GM12878 (cell line): ENCODE measurements at regions not wholly inside any gene's neighbourhood (a gene's known extent, or its start where the extent isn't known, plus 50 kb on each side); places are given as distances from the start of the nearest gene placed in this dataset.

Experiments used
- ATAC-seq: fragments of 200-7000 bp; cut with Tn5 transposase; 3 replicates; pipeline ENCODE4 v1.9.1; 2020; ENCODE audit warnings: mild to moderate bottlenecking, moderate library complexity
- BruUV-seq: library from RNA; stranded (reverse); fragments of 400-500 nt; replicated peaks from 2 replicates; lab custom pipeline; 2021; lab: Mats Ljungman, UMichigan
- CTCF ChIA-PET: fragments of 300-600 bp; sonication (Branson Sonifier 250); formaldehyde crosslinking; extraction: SDS; loops from one replicate; lab custom pipeline; 2021; ENCODE audit warnings: inconsistent platforms; lab: Yijun Ruan, JAX
- POLR2A ChIA-PET: fragments of 350-600 bp; formaldehyde crosslinking; extraction: SDS; loops from one replicate; lab custom pipeline; 2021; ENCODE audit warnings: inconsistent platforms; lab: Charles Lee
- RAD21 ChIA-PET: fragments of 300-600 bp; sonication (Branson Sonifier 250); formaldehyde crosslinking; loops from one replicate; lab custom pipeline; 2023; ENCODE audit warnings: antibody characterized with exemption; ENCODE audit not compliant: unreplicated experiment; lab: Charles Lee
- SMC1A ChIA-PET: fragments of 300-600 bp; sonication (Branson Sonifier 250); formaldehyde crosslinking; loops from one replicate; lab custom pipeline; 2023; ENCODE audit not compliant: unreplicated experiment, uncharacterized antibody; lab: Charles Lee
- DNase-seq: peaks from one replicate; pipeline ENCODE4 v3.0.0-alpha.2; 2011; ENCODE audit warnings: low read depth, low spot score
- FAIRE-seq: peaks from 3 replicates; lab custom pipeline; 2011; peaks lifted over from hg19 to GRCh38; lab: Jason Lieb, UNC
- H2AFZ ChIP-seq: 2 replicates; pipeline ENCODE4 v1.6.0; 2011; ENCODE audit warnings: low read depth, low read length, control low read depth; ENCODE audit not compliant: control insufficient read depth
- H3K27ac ChIP-seq: 2 replicates; pipeline ENCODE4 v1.5.1; 2011; ENCODE audit warnings: control low read depth; ENCODE audit not compliant: control insufficient read depth, insufficient read depth
- H3K27me3 ChIP-seq, 2 experiments: replicated peaks in 1 of 2; 2 replicates each; pipeline versions ENCODE4 v1.6.0 to v1.6.1; 2011; ENCODE audit warnings: low read length in 1 of 2; ENCODE audit not compliant: control insufficient read depth in 2 of 2, insufficient read depth in 2 of 2
- H3K36me3 ChIP-seq, 2 experiments: 2 replicates each; pipeline ENCODE4 v1.5.1; 2011; ENCODE audit warnings: low read length in 1 of 2; ENCODE audit not compliant: control insufficient read depth in 2 of 2, insufficient read depth in 2 of 2
- H3K4me1 ChIP-seq: 2 replicates; pipeline ENCODE4 v1.6.1; 2011; ENCODE audit warnings: mild to moderate bottlenecking, low read length, moderate library complexity, mixed read lengths; ENCODE audit not compliant: control insufficient read depth, insufficient read depth
- H3K4me2 ChIP-seq: 2 replicates; pipeline ENCODE4 v1.6.0; 2011; ENCODE audit warnings: control low read depth; ENCODE audit not compliant: control insufficient read depth, insufficient read depth
- H3K4me3 ChIP-seq: fragments of 200-600 bp; sonication (generic); 2 replicates; pipeline ENCODE4 v1.5.1; 2016
- H3K79me2 ChIP-seq: 2 replicates; pipeline ENCODE4 v1.6.0; 2011; ENCODE audit warnings: low read length; ENCODE audit not compliant: control insufficient read depth, insufficient read depth
- H3K9ac ChIP-seq: 2 replicates; pipeline ENCODE4 v1.8.0; 2011; ENCODE audit warnings: low read length, control low read depth, mixed read lengths; ENCODE audit not compliant: control insufficient read depth, insufficient read depth
- H3K9me3 ChIP-seq: replicated peaks from 3 replicates; pipeline ENCODE4 v1.5.1; 2011; ENCODE audit warnings: mild to moderate bottlenecking, low read length; ENCODE audit not compliant: control insufficient read depth, insufficient read depth
- H4K20me1 ChIP-seq: 2 replicates; pipeline ENCODE4 v1.6.0; 2011; ENCODE audit not compliant: control insufficient read depth, insufficient read depth
- BCL3 ChIP-seq: IDR thresholded peaks from 2 replicates; pipeline ENCODE4 v1.6.1; 2011; ENCODE audit warnings: borderline replicate concordance, low read depth, mild to moderate bottlenecking, moderate library complexity, low read length; ENCODE audit not compliant: insufficient read depth, poor library complexity, severe bottlenecking
- FOS ChIP-seq: IDR thresholded peaks from 3 replicates; pipeline ENCODE4 v1.6.1; 2011; ENCODE audit warnings: borderline replicate concordance; ENCODE audit not compliant: insufficient read length; ENCODE audit errors: extremely low read depth
- NR2F1 ChIP-seq: fragments of 450-650 bp; conservative IDR thresholded peaks from 2 replicates; pipeline ENCODE4 v1.6.1; 2017; ENCODE audit warnings: mild to moderate bottlenecking
- RELB ChIP-seq: fragments of 450-650 bp; IDR thresholded peaks from 2 replicates; pipeline ENCODE4 v1.6.1; 2017; ENCODE audit warnings: low read depth, mild to moderate bottlenecking, moderate library complexity
- SREBF1 ChIP-seq: IDR thresholded peaks from 2 replicates; pipeline ENCODE4 v1.6.1; 2012; ENCODE audit warnings: mild to moderate bottlenecking, low read length
- TCF7 ChIP-seq: IDR thresholded peaks from 2 replicates; pipeline ENCODE4 v1.6.1; 2014; ENCODE audit warnings: antibody characterized with exemption, borderline replicate concordance
- WGBS: methylation state at CpG from one replicate; pipeline ENCODE4 v1.1.6; 2016; ENCODE audit warnings: low lambda C conversion rate; ENCODE audit not compliant: insufficient replicate concordance, insufficient coverage; ENCODE audit errors: missing lambda C conversion rate; 5-methylcytosine and 5-hydroxymethylcytosine counted together
- in situ Hi-C: fragments of 300-500 bp; cut with MboI; formaldehyde crosslinking; loops from 9 replicates; pipeline ENCODE4 v1.14.3; 2018; ENCODE audit warnings: mixed read lengths
- intact Hi-C: fragments of 100-400 bp; cut with micrococcal nuclease; formaldehyde crosslinking; loops from one replicate; pipeline ENCODE4 v1.14.2; 2022; ENCODE audit not compliant: unreplicated experiment

DNA sequence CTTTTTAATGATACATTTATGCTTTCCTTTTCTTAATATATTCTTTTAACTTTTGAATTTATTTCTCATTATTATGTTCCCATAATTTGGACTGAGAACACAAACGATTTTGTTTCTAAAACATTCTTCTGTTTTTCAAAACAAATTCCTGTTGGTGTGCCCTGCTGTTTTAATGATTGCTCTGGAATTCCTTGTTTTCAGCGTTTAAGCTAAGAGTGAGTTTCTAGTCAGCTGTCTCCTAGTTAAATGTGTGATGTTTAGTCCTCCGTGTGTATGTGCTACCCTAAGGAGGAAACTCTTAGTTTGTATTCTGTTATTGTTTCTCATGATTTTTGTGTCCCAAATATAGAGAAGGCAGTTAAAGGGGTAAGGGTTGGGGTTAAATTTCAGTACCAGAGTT, 306.1 kb upstream of the RGS17 start:
- Histone ChIP-seq H3K36me3 (no peaks in the 10 kb centered on the region), H3K27me3 (no peaks in the 10 kb centered on the region), H3K4me1 (no peaks in the 10 kb centered on the region), H3K9ac (no peak overlapping the region), H3K79me2 (no peaks in the 10 kb centered on the region), H3K27ac (no peak overlapping the region), H2AFZ (no peak overlapping the region), H3K4me2 (no peak overlapping the region), H4K20me1 (no peaks in the 10 kb centered on the region), H3K9me3 (no peaks in the 10 kb centered on the region), H3K4me3 (no peak overlapping the region)
- 0% methylated on average over 3 of the region's 3 CpGs for WGBS
- BruUV-seq = no TSS peak
- POLR2A ChIA-PET = no interaction called here
- no peak for ATAC-seq
- intact Hi-C loops = no loop called here
- no peak for DNase-seq
- no peak for FAIRE-seq
- SMC1A ChIA-PET = no interaction called here
- in situ Hi-C loops = no loop called here
- CTCF ChIA-PET = no interaction called here
- RAD21 ChIA-PET = no interaction called here
- TF ChIP-seq RELB (no peak), NR2F1 (no peak), TCF7 (no peak), SREBF1 (no peak), BCL3 (no peak), FOS (no peak)
- TF ChIP-seq, all 136 proteins: peak for 0
